HG03025 (cell line): ENCODE measurements at regions not wholly inside any gene's neighbourhood (a gene's known extent, or its start where the extent isn't known, plus 50 kb on each side); places are given as distances from the start of the nearest gene placed in this dataset.

ENCODE experiments used
- ATAC-seq: cut with Tn5 transposase; IDR thresholded peaks from one replicate; pipeline ENCODE4 v1.9.1; 2021; ENCODE audit warnings: mild to moderate bottlenecking, moderate library complexity; ENCODE audit not compliant: unreplicated experiment, low FRiP score

- ATAC-seq, result no peak
Measured at GRCh38 chr2:41912776-41913175, 135.0 kb upstream of the PKDCC start.

GRCh38 chr2:41913311-41913710, 134.5 kb upstream of the PKDCC start:
- ATAC-seq, result no peak

DNA sequence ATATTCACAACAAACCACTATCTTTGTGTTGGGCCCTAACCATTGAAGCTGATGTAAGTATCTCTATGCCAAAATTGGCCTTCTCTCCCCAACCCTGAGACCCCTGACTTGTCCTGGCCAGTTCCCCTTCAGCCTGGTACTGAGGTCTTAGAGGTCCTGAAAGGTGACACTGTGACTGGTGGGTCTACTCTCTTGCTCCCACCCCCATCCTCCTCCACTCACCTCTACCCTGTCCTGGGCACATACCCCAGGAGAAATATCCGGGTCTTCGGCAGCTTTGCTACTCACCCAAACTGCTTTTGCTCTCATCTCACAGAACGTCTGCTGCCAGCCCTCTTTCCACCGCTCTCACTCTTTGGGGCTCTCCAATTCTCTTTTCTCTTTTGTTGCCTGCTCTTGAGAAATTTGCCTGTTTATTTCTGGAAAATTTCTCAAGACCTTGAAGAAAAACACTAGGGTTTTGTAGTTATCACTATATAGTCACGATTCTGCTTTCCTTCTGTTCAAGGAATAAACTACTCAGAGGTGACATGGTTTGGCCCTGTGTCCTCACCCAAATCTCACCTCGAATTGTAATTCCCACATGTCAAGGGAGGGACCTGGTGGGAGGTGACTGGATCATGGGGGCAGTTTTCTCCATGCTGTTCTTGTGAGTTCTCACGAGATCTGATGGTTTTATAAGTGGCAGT, 133.8 kb upstream of the PKDCC start:
- no peak for ATAC-seq

DNA sequence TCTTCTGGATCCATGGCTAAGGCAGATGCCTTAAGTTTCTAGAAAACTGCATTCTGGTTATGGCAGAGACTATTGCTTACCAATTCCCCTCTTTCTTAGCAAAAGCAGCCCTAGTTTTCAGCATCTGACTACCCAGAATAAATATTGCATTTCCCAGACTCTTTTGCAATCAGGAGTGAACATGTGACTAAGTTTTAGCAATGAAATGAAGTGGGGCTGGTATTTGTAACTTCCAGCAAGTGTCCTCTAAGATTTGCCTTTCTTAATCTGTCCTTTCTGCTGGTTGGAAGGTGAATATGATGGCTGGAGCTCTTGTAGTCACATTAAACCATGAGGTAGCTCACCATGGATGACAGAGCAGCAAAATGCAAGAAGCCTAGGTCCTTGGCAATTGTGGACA, 132.9 kb upstream of the PKDCC start:
- ATAC-seq, result no peak

- ATAC-seq, result no peak
Measured at GRCh38 chr2:41916177-41916576, 131.6 kb upstream of the PKDCC start.

- no peak for ATAC-seq
Measured at GRCh38 chr2:41917587-41917986, 130.2 kb upstream of the PKDCC start.

GRCh38 chr2:41919135-41919534, 128.7 kb upstream of the PKDCC start:
- ATAC-seq, result no peak

DNA sequence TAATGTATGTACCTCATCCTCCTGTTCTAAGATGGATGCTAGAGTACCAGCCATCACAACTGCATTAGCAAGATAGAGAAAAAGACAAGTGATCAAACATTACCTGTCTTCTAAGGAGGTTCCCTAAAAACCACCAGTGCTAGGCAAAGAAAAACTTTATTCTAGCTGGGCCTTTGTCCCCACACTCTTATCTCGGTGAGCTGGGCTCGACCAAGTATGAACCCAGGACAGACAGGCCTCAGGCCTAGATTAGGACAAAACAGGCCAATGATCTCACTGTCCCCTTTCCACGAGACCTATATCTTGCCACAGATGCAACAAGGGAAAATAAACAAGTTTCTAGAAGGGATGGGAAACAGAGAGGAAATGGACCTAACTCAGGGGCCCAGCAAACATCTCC, 127.6 kb upstream of the PKDCC start:
- ATAC-seq, result no peak

GRCh38 chr2:41920812-41921211, 127.0 kb upstream of the PKDCC start:
- no peak for ATAC-seq

DNA sequence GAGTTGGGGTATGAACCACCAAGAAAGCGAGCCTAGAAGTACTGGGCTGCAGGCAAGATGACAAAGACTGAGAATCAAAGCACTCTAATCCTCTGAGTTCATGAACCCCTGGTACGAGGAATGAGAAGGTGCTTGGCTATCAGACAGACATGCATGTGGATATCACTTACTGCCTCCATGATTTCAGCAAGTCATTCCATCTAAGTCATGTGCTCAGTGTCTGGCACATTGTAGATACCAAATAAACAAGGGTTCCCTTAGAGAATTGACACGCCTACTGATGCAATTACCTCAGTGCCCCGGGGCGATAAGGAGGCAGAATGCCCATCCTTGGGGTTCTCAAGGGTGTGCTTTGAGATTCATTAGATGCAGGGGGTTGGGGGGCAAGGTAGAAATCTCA, 125.6 kb upstream of the PKDCC start:
- no peak for ATAC-seq

GRCh38 chr2:41923156-41923786, 124.5 kb upstream of the PKDCC start:
- ATAC-seq, result no peak

DNA sequence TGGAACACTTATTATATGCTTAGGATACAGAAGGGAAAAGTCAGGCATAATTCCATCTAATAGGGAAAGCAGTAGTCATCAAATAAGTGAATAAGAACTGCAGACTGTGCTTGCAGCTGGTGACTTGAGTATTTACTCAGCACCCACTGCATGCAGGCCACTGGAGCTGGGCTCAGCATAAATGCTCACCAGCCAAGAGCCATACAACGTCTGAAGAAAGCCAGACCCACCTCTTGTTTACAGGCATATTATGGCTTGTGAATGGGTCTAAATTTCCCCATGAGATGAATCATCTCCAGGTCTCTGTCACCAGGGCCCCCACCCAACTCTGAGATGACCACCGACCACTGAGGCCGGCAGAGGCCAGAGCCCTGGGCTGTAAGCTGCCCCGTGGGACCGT, 123.8 kb upstream of the PKDCC start:
- ATAC-seq, result no peak

GRCh38 chr2:41924709-41925408, 123.0 kb upstream of the PKDCC start:
- no peak for ATAC-seq

GRCh38 chr2:41925712-41926111, 122.1 kb upstream of the PKDCC start:
- ATAC-seq, result no peak

DNA sequence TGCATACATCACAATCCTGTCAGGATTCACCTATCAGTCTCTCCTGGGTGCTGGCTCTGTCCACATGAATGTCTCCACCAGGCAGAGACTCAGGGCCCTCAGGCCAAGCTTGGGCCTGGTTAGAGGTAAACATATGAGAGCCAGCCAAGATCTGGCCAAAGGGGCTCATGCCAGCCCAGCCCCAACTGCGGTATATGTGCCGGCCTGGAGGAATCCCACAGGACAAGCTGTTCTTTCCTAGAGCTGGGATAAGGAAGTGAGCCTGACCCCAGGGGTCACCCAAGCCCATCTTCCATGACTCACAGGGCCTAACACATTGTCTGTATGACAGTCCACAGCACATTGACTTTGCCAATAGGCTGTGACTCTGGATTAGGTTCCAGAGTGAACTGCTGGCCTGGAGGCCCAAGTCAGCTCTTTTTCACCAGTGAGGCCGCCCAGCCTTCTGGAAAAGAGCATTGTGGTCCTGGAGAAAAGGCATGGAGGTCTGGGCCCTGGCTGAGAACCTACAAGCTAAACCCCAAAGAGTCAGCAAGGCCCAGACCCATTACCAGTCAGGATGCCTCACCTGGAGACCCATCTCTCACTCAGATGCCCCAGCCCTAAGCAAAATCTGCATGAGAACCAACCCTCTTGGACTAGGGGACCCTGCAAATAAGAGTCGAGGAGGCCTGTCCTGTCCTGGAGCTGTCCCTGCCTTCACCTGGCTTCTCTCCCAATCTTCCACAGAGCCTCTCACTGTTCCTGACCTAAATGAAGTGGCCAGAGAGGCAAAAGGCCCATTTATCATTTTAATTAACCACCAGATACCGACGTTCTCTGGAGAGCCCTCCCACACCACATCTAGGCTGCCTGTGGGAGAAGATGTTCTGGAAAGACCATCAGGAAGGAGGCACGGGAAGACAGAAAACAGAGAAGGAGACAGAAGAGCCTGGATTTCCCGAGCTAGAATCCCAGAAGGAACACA, 120.9 kb upstream of the PKDCC start:
- no peak for ATAC-seq

GRCh38 chr2:41927581-41928264, 120.1 kb upstream of the PKDCC start:
- no peak for ATAC-seq

DNA sequence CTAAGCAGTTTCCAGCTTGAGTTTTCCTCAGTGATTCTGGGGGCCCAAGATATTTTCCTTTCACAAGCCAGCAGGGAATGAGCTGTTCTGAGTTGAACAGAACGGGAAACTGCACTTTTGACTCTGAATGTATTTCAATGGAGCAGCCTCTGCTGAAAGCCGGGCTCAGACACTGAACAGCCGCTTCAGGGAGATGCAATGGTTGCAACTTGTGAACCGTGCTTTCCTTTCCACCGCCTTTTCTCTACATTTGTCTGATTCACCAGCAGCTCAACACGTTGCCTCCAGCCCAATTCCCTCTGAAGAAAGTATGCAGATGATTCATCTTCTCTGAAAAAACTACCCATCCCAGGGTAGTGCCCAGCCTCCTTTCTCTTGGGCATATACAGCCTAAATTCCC, 119.3 kb upstream of the PKDCC start:
- ATAC-seq, result no peak

DNA sequence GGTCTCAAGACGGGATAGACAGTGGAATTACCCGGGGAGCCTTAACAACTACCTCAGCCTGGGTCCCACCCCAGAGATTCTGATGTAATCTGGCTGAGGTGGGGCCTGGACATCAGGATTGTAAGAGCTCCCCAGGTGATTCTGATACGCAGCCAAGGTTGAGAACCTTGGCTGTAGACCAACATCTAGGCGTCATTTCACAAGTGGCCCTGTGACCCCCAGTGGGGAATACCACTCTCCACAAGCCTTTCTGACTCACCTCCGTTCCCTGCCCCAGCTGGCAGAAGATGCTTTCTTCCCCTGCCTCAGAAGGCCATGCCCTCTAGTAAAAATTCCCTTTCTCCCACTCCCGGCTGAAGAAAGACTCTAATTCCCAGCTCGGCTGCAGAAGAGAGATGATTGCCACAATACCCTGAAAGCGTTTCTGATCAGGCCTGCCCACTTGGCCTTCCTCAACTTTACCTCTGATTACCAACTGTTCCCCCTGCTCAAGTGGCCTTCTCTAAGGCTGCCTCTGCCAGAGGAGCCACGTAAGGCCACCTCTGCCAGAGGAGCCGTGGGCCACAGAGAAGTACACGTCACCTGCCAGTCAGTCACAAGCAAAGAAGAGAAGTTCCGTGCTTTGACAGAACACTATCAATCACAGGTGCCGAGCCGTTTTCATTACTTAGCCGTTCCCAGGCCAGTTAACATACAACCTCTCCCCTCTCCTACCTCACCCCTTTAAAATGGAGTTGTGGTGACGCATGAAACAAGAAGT, 116.8 kb upstream of the PKDCC start:
- no peak for ATAC-seq

GRCh38 chr2:41932241-41933045, 115.4 kb upstream of the PKDCC start:
- no peak for ATAC-seq
